SW 1271 (cell line): ENCODE measurements at regions not wholly inside any gene's neighbourhood (a gene's known extent, or its start where the extent isn't known, plus 50 kb on each side); places are given as distances from the start of the nearest gene placed in this dataset.
"Not testable (repeated sequence)": the region's sequence is repeated elsewhere in the genome, so short reads cannot be mapped to it uniquely, and the experiment has no call there.

Source experiments
- DNase-seq, 2 experiments: peaks; one replicate each; lab custom pipeline; 2025; lab: John Stamatoyannopoulos, UW

- no peak for DNase-seq
Observed at GRCh38 chr9:81361296-81361695, 328.1 kb downstream of the TLE1 start.

- DNase-seq: no peak
Observed at GRCh38 chr9:81351166-81351565, 338.2 kb downstream of the TLE1 start.

- no peak for DNase-seq
Observed at GRCh38 chr9:81344366-81344765, 345.0 kb downstream of the TLE1 start.

- no peak for DNase-seq
Observed at GRCh38 chr9:81335879-81336421, 353.4 kb downstream of the TLE1 start.

GRCh38 chr9:81321551-81321950 lies 367.8 kb downstream of the TLE1 start:
- DNase-seq: no peak

GRCh38 chr9:81320909-81321482 lies 368.4 kb downstream of the TLE1 start:
- DNase-seq: no peak

- no peak for DNase-seq
Observed at GRCh38 chr9:81318571-81318970, 370.8 kb downstream of the TLE1 start.

GRCh38 chr9:81317939-81318338 lies 371.4 kb downstream of the TLE1 start:
- no peak for DNase-seq

- DNase-seq: no peak
Observed at GRCh38 chr9:81317223-81317622, 372.1 kb downstream of the TLE1 start.

GRCh38 chr9:81314490-81314889 lies 374.9 kb downstream of the TLE1 start:
- no peak for DNase-seq

GRCh38 chr9:81313877-81314276 lies 375.5 kb downstream of the TLE1 start:
- DNase-seq: no peak

- DNase-seq: no peak
Observed at GRCh38 chr9:81312346-81312745, 377.0 kb downstream of the TLE1 start.

GRCh38 chr9:81308404-81308803 lies 380.9 kb downstream of the TLE1 start:
- no peak for DNase-seq

- not testable (repeated sequence) for DNase-seq
Observed at GRCh38 chr9:81307791-81308190, 381.6 kb downstream of the TLE1 start.

- no peak for DNase-seq
Observed at GRCh38 chr9:81305561-81306182, 383.7 kb downstream of the TLE1 start.

- no peak for DNase-seq
Observed at GRCh38 chr9:81303658-81304057, 385.7 kb downstream of the TLE1 start.

- no peak for DNase-seq
Observed at GRCh38 chr9:81293651-81294050, 395.7 kb downstream of the TLE1 start.

GRCh38 chr9:81292056-81292805 lies 397.1 kb downstream of the TLE1 start:
- no peak for DNase-seq

GRCh38 chr9:81289622-81290021 lies 399.7 kb downstream of the TLE1 start:
- no peak for DNase-seq

GRCh38 chr9:81268048-81268447 lies 421.3 kb downstream of the TLE1 start:
- no peak for DNase-seq

GRCh38 chr9:81266674-81267073 lies 422.7 kb downstream of the TLE1 start:
- DNase-seq: no peak

GRCh38 chr9:81266086-81266485 lies 423.3 kb downstream of the TLE1 start:
- no peak for DNase-seq

- no peak for DNase-seq
Observed at GRCh38 chr9:81264516-81264915, 424.8 kb downstream of the TLE1 start.
